GM23248 (cell line): ENCODE measurements at regions not wholly inside any gene's neighbourhood (a gene's known extent, or its start where the extent isn't known, plus 50 kb on each side); places are given as distances from the start of the nearest gene placed in this dataset.

Source experiments
- EZH2 ChIP-seq: fragments of 200-600 bp; sonication (generic); IDR thresholded peaks from 2 replicates; pipeline ENCODE4 v1.6.1; 2018; ENCODE audit warnings: antibody characterized with exemption, mild to moderate bottlenecking; ENCODE audit not compliant: insufficient read depth, poor library complexity, severe bottlenecking
- EZH2phosphoT487 ChIP-seq: fragments of 200-600 bp; sonication (generic); IDR thresholded peaks from 2 replicates; pipeline ENCODE4 v1.6.1; 2018; ENCODE audit warnings: antibody characterized with exemption, moderate library complexity, mild to moderate bottlenecking, low read depth; ENCODE audit not compliant: insufficient read depth

DNA sequence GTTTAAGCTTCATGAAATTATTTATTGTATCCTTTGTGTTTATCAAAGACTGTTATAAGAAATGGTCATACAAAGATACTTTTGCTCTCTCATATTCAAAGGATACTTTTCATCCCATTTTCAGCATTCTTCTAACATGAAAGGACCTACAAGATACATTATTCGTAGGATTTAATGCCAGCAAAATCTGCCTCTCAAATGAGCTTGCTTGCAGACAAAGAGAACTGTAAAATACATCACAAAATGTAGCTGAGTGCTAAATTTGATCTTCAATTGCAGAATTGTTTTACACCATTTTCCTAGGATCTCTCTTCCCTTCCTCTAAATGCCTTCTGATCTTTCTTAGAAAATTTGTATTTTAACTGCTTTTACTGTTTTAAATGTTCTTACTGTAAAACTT is 333.0 kb upstream of the NAV3 start:
- no peak for TF ChIP-seq EZH2phosphoT487
- TF ChIP-seq EZH2 = no peak
